K562 (cell line): ENCODE measurements at regions not wholly inside any gene's neighbourhood (a gene's known extent, or its start where the extent isn't known, plus 50 kb on each side); places are given as distances from the start of the nearest gene placed in this dataset.
A peak's percentile ranks its signal among the peaks of the same experiment; 100 is the strongest.

Experiments used
- POLR3A ChIP-seq: IDR thresholded peaks from 2 replicates; pipeline ENCODE4 v1.6.1; 2011; ENCODE audit warnings: borderline replicate concordance, mild to moderate bottlenecking, moderate library complexity; ENCODE audit not compliant: insufficient read length, insufficient read depth; ENCODE audit errors: extremely low read depth
- TF ChIP-seq, protein P1 (sequence below), 2 experiments: fragments of 250-450 bp in 1 of 2; fragments of 450-650 bp in 1 of 2; sonication (Bioruptor Pico) in 1 of 2; IDR thresholded peaks; 2 replicates each; pipeline versions ENCODE4 v1.6.1 to v1.8.0; 2016 to 2021; ENCODE audit warnings: mild to moderate bottlenecking in 2 of 2, moderate library complexity in 2 of 2, missing compliant biosample characterization in 1 of 2, missing genetic modification characterization in 1 of 2
- TF ChIP-seq, protein P2 (sequence below): IDR thresholded peaks from 2 replicates; pipeline ENCODE4 v1.6.1; 2011; ENCODE audit warnings: borderline replicate concordance, low read depth, mild to moderate bottlenecking, moderate library complexity, low read length; ENCODE audit not compliant: insufficient read depth, poor library complexity, severe bottlenecking
- TF ChIP-seq, protein P3 (sequence below): fragments of 250-450 bp; sonication (Bioruptor Pico); IDR thresholded peaks from 2 replicates; pipeline ENCODE4 v1.9.0; 2021; ENCODE audit warnings: mild to moderate bottlenecking, inconsistent platforms
- TF ChIP-seq, protein P4 (sequence below): fragments of 450-650 bp; IDR thresholded peaks from 2 replicates; pipeline ENCODE4 v1.6.1; 2016
- TF ChIP-seq, protein P5 (sequence below), 3 experiments: IDR thresholded peaks in 2 of 3; conservative IDR thresholded peaks in 1 of 3; 2 replicates each; pipeline ENCODE4 v1.5.1; 2011 to 2012; ENCODE audit warnings: low read length in 3 of 3, mild to moderate bottlenecking in 3 of 3, control low read depth in 2 of 3, improper control_type of control experiment in 1 of 3, inconsistent platforms in 1 of 3, low read depth in 1 of 3, mixed read lengths in 1 of 3, moderate library complexity in 1 of 3; ENCODE audit not compliant: insufficient read depth in 2 of 3

DNA sequence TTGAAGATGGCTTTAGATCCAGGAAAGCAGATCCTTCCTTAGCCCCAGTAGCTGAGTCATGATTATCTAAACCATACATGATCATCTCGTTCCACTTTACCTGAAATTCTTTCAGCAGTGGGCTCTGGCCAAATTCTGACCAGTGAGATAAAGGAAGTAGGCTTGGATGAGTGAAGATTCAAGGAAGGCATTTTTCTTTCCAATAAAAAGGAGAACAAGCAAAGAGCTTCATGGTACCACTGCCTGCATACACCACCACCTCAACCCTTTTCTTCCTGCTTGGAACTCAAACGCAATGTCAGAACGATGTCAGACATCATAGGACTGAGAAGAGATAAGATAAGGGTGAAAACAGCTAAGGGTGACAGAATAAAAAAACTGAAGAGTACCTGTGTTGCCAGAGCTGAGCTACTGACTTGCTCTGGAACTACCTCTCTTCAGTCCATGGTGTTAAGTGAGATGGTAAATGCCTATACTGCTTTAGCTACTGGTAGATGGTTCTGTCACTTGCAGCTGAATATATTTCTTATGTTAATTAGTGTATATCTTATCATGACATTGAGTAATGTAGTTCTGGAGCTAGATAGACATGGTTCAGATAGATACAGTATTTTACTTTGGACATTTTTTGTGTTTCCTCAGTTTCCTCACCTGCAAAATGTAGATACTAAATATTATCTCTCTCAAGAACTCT, 58.7 kb upstream of the ACVR1 start (continued):
- TF ChIP-seq, protein P1, sequence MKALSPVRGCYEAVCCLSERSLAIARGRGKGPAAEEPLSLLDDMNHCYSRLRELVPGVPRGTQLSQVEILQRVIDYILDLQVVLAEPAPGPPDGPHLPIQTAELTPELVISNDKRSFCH (CRISPR knock-in tag; IDR thresholded peaks at IDR 0.05) = no peak
- TF ChIP-seq, protein P1 (tag; IDR thresholded peaks at IDR 0.05) = no peak
- no peak for TF ChIP-seq POLR3A
- TF ChIP-seq, protein P2, sequence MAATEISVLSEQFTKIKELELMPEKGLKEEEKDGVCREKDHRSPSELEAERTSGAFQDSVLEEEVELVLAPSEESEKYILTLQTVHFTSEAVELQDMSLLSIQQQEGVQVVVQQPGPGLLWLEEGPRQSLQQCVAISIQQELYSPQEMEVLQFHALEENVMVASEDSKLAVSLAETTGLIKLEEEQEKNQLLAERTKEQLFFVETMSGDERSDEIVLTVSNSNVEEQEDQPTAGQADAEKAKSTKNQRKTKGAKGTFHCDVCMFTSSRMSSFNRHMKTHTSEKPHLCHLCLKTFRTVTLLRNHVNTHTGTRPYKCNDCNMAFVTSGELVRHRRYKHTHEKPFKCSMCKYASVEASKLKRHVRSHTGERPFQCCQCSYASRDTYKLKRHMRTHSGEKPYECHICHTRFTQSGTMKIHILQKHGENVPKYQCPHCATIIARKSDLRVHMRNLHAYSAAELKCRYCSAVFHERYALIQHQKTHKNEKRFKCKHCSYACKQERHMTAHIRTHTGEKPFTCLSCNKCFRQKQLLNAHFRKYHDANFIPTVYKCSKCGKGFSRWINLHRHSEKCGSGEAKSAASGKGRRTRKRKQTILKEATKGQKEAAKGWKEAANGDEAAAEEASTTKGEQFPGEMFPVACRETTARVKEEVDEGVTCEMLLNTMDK = no peak
- TF ChIP-seq, protein P3, sequence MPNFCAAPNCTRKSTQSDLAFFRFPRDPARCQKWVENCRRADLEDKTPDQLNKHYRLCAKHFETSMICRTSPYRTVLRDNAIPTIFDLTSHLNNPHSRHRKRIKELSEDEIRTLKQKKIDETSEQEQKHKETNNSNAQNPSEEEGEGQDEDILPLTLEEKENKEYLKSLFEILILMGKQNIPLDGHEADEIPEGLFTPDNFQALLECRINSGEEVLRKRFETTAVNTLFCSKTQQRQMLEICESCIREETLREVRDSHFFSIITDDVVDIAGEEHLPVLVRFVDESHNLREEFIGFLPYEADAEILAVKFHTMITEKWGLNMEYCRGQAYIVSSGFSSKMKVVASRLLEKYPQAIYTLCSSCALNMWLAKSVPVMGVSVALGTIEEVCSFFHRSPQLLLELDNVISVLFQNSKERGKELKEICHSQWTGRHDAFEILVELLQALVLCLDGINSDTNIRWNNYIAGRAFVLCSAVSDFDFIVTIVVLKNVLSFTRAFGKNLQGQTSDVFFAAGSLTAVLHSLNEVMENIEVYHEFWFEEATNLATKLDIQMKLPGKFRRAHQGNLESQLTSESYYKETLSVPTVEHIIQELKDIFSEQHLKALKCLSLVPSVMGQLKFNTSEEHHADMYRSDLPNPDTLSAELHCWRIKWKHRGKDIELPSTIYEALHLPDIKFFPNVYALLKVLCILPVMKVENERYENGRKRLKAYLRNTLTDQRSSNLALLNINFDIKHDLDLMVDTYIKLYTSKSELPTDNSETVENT (CRISPR knock-in tag) = no peak
- TF ChIP-seq, protein P4, sequence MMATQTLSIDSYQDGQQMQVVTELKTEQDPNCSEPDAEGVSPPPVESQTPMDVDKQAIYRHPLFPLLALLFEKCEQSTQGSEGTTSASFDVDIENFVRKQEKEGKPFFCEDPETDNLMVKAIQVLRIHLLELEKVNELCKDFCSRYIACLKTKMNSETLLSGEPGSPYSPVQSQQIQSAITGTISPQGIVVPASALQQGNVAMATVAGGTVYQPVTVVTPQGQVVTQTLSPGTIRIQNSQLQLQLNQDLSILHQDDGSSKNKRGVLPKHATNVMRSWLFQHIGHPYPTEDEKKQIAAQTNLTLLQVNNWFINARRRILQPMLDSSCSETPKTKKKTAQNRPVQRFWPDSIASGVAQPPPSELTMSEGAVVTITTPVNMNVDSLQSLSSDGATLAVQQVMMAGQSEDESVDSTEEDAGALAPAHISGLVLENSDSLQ = peak; percentile 69
- TF ChIP-seq, protein P5, sequence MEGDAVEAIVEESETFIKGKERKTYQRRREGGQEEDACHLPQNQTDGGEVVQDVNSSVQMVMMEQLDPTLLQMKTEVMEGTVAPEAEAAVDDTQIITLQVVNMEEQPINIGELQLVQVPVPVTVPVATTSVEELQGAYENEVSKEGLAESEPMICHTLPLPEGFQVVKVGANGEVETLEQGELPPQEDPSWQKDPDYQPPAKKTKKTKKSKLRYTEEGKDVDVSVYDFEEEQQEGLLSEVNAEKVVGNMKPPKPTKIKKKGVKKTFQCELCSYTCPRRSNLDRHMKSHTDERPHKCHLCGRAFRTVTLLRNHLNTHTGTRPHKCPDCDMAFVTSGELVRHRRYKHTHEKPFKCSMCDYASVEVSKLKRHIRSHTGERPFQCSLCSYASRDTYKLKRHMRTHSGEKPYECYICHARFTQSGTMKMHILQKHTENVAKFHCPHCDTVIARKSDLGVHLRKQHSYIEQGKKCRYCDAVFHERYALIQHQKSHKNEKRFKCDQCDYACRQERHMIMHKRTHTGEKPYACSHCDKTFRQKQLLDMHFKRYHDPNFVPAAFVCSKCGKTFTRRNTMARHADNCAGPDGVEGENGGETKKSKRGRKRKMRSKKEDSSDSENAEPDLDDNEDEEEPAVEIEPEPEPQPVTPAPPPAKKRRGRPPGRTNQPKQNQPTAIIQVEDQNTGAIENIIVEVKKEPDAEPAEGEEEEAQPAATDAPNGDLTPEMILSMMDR (IDR thresholded peaks at IDR 0.05 in 2 of 3, conservative IDR thresholded peaks at IDR 0.05 in 1 of 3; ENCODE audit: insufficient read depth in 2 of 3, low read depth in 1 of 3, low read length in 3 of 3) = no peak
